C4-2B (cell line): ENCODE measurements at regions not wholly inside any gene's neighbourhood (a gene's known extent, or its start where the extent isn't known, plus 50 kb on each side); places are given as distances from the start of the nearest gene placed in this dataset.

Experiments used
- H3K27ac ChIP-seq: fragments of 450-650 bp; 2 replicates; pipeline ENCODE4 v1.5.1; 2017
- ZFX ChIP-seq: fragments of 450-650 bp; IDR thresholded peaks from 2 replicates; pipeline ENCODE4 v1.6.1; 2017
- TF ChIP-seq, protein P1 (sequence below): fragments of 450-650 bp; conservative IDR thresholded peaks from 2 replicates; pipeline ENCODE4 v1.5.1; 2017; ENCODE audit warnings: mild to moderate bottlenecking

GRCh38 chr7:37518266-37518665 lies 69.6 kb upstream of the ELMO1 start:
- no peak overlapping the region for H3K27ac ChIP-seq
- no peak for TF ChIP-seq ZFX
- TF ChIP-seq, protein P1, sequence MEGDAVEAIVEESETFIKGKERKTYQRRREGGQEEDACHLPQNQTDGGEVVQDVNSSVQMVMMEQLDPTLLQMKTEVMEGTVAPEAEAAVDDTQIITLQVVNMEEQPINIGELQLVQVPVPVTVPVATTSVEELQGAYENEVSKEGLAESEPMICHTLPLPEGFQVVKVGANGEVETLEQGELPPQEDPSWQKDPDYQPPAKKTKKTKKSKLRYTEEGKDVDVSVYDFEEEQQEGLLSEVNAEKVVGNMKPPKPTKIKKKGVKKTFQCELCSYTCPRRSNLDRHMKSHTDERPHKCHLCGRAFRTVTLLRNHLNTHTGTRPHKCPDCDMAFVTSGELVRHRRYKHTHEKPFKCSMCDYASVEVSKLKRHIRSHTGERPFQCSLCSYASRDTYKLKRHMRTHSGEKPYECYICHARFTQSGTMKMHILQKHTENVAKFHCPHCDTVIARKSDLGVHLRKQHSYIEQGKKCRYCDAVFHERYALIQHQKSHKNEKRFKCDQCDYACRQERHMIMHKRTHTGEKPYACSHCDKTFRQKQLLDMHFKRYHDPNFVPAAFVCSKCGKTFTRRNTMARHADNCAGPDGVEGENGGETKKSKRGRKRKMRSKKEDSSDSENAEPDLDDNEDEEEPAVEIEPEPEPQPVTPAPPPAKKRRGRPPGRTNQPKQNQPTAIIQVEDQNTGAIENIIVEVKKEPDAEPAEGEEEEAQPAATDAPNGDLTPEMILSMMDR = no peak

GRCh38 chr7:37524056-37524455 lies 75.4 kb upstream of the ELMO1 start:
- TF ChIP-seq ZFX = no peak
- TF ChIP-seq, protein P1 = no peak
- no peak overlapping the region for H3K27ac ChIP-seq

GRCh38 chr7:37524797-37525196 lies 76.1 kb upstream of the ELMO1 start:
- H3K27ac ChIP-seq = no peak overlapping the region

GRCh38 chr7:37526623-37527022 lies 78.0 kb upstream of the ELMO1 start:
- no peak overlapping the region for H3K27ac ChIP-seq
- TF ChIP-seq, protein P1 = no peak
- no peak for TF ChIP-seq ZFX

More at GRCh38 chr7:37524797-37525196, 76.1 kb upstream of the ELMO1 start:
- TF ChIP-seq, protein P1 = no peak
- TF ChIP-seq ZFX = no peak

GRCh38 chr7:37527109-37527508 lies 78.4 kb upstream of the ELMO1 start:
- H3K27ac ChIP-seq = no peak overlapping the region
- TF ChIP-seq, protein P1 = no peak
- no peak for TF ChIP-seq ZFX

DNA sequence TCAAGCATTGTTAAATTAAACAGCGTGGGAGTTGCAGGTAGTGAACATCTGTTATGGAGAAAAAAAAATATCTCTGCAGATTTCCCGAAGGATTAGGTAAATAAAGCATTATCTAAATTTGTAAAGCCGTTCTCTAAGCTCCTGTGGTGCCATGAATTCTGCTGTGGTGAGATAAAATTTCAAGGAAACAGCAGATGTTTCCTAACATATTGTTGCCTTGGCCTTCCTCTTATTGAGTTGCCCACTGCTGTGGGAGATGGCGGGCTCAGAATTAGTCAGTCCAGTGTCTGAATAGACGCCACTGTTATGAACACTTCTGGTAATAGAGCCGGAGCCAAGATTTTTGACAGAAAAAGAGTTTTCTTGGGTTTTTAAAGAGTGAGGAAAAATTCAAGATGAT lies 82.6 kb upstream of the ELMO1 start:
- TF ChIP-seq, protein P1 = no peak
- TF ChIP-seq ZFX = no peak
- H3K27ac ChIP-seq = no peak overlapping the region

GRCh38 chr7:37532636-37533035 lies 84.0 kb upstream of the ELMO1 start:
- TF ChIP-seq ZFX = no peak
- TF ChIP-seq, protein P1 = no peak
- no peak overlapping the region for H3K27ac ChIP-seq
